Transverse colon (tissue), 3 donors: ENCODE measurements at regions not wholly inside any gene's neighbourhood (a gene's known extent, or its start where the extent isn't known, plus 50 kb on each side); places are given as distances from the start of the nearest gene placed in this dataset.

Experiments used
- CTCF ChIP-seq, 5 experiments: fragments of 200-600 bp in 3 of 5; fragments of 450-650 bp in 2 of 5; sonication (generic) in 3 of 5; IDR thresholded peaks; 1 replicate in 2 of 5; 2 replicates in 3 of 5; pipeline ENCODE4 v1.5.1; 2016 to 2017; ENCODE audit warnings: antibody characterized with exemption in 5 of 5, inconsistent platforms in 3 of 5, mild to moderate bottlenecking in 2 of 5, moderate library complexity in 1 of 5
- EP300 ChIP-seq: sonication (generic); formaldehyde crosslinking; IDR thresholded peaks from one replicate; pipeline ENCODE4 v1.6.1; 2017; ENCODE audit warnings: antibody characterized with exemption, low read depth
- POLR2A ChIP-seq: fragments of 450-650 bp; IDR thresholded peaks from one replicate; pipeline ENCODE4 v1.6.1; 2016; ENCODE audit warnings: antibody characterized with exemption, mild to moderate bottlenecking, moderate library complexity

- TF ChIP-seq POLR2A (no peak), CTCF (IDR thresholded peaks at IDR 0.05) (no peak), EP300 (no peak)
Measured at GRCh38 chr9:118276784-118277183, 572.6 kb downstream of the TLR4 start.
